HepG2 (cell line): ENCODE measurements at regions not wholly inside any gene's neighbourhood (a gene's known extent, or its start where the extent isn't known, plus 50 kb on each side); places are given as distances from the start of the nearest gene placed in this dataset.

Source experiments
- ATAC-seq: fragments of 200-7000 bp; cut with Tn5 transposase; 3 replicates; pipeline ENCODE4 v1.9.1; 2020; ENCODE audit warnings: mild to moderate bottlenecking, moderate library complexity
- BruUV-seq: library from RNA; stranded (reverse); fragments of 400-500 nt; replicated peaks from 2 replicates; lab custom pipeline; 2021; lab: Mats Ljungman, UMichigan
- CTCF ChIA-PET: fragments of 300-600 bp; formaldehyde crosslinking; extraction: SDS; loops from one replicate; lab custom pipeline; 2021; ENCODE audit warnings: low total read pairs, inconsistent platforms, low intra/inter-chr PET ratio; lab: Yijun Ruan, JAX
- POLR2A ChIA-PET: fragments of 350-600 bp; sonication (Branson Sonifier 250); formaldehyde crosslinking; loops from one replicate; lab custom pipeline; 2020; ENCODE audit warnings: antibody characterized with exemption, inconsistent platforms; lab: Yijun Ruan, JAX
- DNase-seq: peaks from one replicate; pipeline ENCODE4 v3.0.0-alpha.2; 2015; ENCODE audit warnings: low spot score
- FAIRE-seq: peaks from 3 replicates; lab custom pipeline; 2011; peaks lifted over from hg19 to GRCh38; lab: Jason Lieb, UNC
- H2AFZ ChIP-seq: one replicate; pipeline ENCODE4 v1.6.1; 2011; ENCODE audit warnings: low read length, inconsistent platforms
- H3K27ac ChIP-seq: fragments of 300-600 bp; 3 replicates; pipeline ENCODE4 v1.8.0; 2011; ENCODE audit warnings: mixed run types, mild to moderate bottlenecking, mixed read lengths, low read length, inconsistent platforms; ENCODE audit not compliant: insufficient read depth; ENCODE audit errors: extremely low read length
- H3K27me3 ChIP-seq, 2 experiments: fragments of 200-600 bp in 1 of 2; 2 replicates in 1 of 2; 3 replicates in 1 of 2; pipeline versions ENCODE4 v1.6.0 to v1.8.0; 2011; ENCODE audit warnings: low read length in 2 of 2, mild to moderate bottlenecking in 2 of 2, moderate library complexity in 2 of 2, inconsistent platforms in 1 of 2; ENCODE audit not compliant: insufficient read depth in 2 of 2, control insufficient read depth in 1 of 2
- H3K36me3 ChIP-seq, 2 experiments: fragments of 200-600 bp in 1 of 2; replicated peaks in 1 of 2; 2 replicates in 1 of 2; 3 replicates in 1 of 2; pipeline versions ENCODE4 v1.5.1 to v1.8.0; 2011; ENCODE audit warnings: low read length in 2 of 2, inconsistent platforms in 1 of 2; ENCODE audit not compliant: insufficient read depth in 2 of 2, control insufficient read depth in 1 of 2
- H3K4me1 ChIP-seq: 2 replicates; pipeline ENCODE4 v1.5.1; 2012; ENCODE audit warnings: low read length, inconsistent platforms; ENCODE audit not compliant: insufficient read depth
- H3K4me2 ChIP-seq: 2 replicates; pipeline ENCODE4 v1.6.0; 2011; ENCODE audit warnings: low read depth, low read length, inconsistent platforms
- H3K4me3 ChIP-seq, 3 experiments: fragments of 200-600 bp in 1 of 3; sonication (generic), shearing (Covaris generic) in 1 of 3; replicated peaks in 1 of 3; 2 replicates each; pipeline ENCODE4 v1.5.1; 2011 to 2016; ENCODE audit warnings: low read length in 3 of 3, inconsistent platforms in 2 of 3, low read depth in 2 of 3, mild to moderate bottlenecking in 2 of 3, control low read depth in 1 of 3, mixed read lengths in 1 of 3; ENCODE audit not compliant: insufficient read depth in 1 of 3
- H3K79me2 ChIP-seq: one replicate; pipeline ENCODE4 v1.6.1; 2011; ENCODE audit warnings: low read length, inconsistent platforms; ENCODE audit not compliant: insufficient read depth
- H3K9ac ChIP-seq: 2 replicates; pipeline ENCODE4 v1.6.0; 2011; ENCODE audit warnings: mild to moderate bottlenecking, low read depth, low read length, inconsistent platforms; ENCODE audit not compliant: insufficient read depth
- H3K9me3 ChIP-seq: 2 replicates; pipeline ENCODE4 v1.5.1; 2012; ENCODE audit warnings: mild to moderate bottlenecking, low read length
- H4K20me1 ChIP-seq: 2 replicates; pipeline ENCODE4 v1.6.0; 2011; ENCODE audit warnings: inconsistent platforms, mild to moderate bottlenecking, low read length, moderate library complexity; ENCODE audit not compliant: insufficient read depth
- HNRNPLL ChIP-seq: fragments of 200-400 bp; formaldehyde crosslinking; IDR thresholded peaks from 2 replicates; pipeline ENCODE4 v1.6.1; 2017; ENCODE audit warnings: mild to moderate bottlenecking, low read depth, low read length; ENCODE audit not compliant: poor library complexity, severe bottlenecking
- UBTF ChIP-seq: sonication (generic); formaldehyde crosslinking; IDR thresholded peaks from 2 replicates; pipeline ENCODE4 v1.4.0; 2020; ENCODE audit warnings: mild to moderate bottlenecking, missing genetic modification reagents
- ZNF703 ChIP-seq: sonication (generic); formaldehyde crosslinking; IDR thresholded peaks from 2 replicates; pipeline ENCODE4 v1.5.1; 2020; ENCODE audit warnings: missing genetic modification reagents, mild to moderate bottlenecking, moderate library complexity, borderline replicate concordance
- WGBS: methylation state at CpG from one replicate; pipeline ENCODE4 v1.1.6; 2017; ENCODE audit warnings: low lambda C conversion rate; 5-methylcytosine and 5-hydroxymethylcytosine counted together
- in situ Hi-C: cut with HindIII; loops from 2 replicates; pipeline ENCODE4 v1.10.0; 2017; ENCODE audit warnings: low pct_unique_long_range_greater_than_20kb; ENCODE audit not compliant: extremely low pct_ligation_motif_present
- intact Hi-C: fragments of 100-400 bp; cut with micrococcal nuclease; formaldehyde crosslinking; loops from one replicate; pipeline ENCODE4 v1.10.0; 2022; ENCODE audit not compliant: unreplicated experiment
- TF ChIP-seq, protein P1 (sequence below): sonication (generic); formaldehyde crosslinking; conservative IDR thresholded peaks from 2 replicates; pipeline ENCODE4 v1.8.0; 2022; ENCODE audit warnings: missing genetic modification reagents

GRCh38 chr2:95722131-95722697 is 130.4 kb downstream of the TRIM43 start:
- ATAC-seq: no peak
- ChIA-PET POLR2A (no interaction called here), CTCF (no interaction called here)
- WGBS: 18% methylated on average over 11 of the region's 11 CpGs
- Histone ChIP-seq H4K20me1 (no peaks in the 10 kb centered on the region), H3K36me3 (no peaks in the 10 kb centered on the region), H3K27ac (no peak overlapping the region), H3K4me1 (no peaks in the 10 kb centered on the region), H3K9me3 (no peaks in the 10 kb centered on the region)
- no TSS peak for BruUV-seq
- intact Hi-C loops: no loop called here
- no peak for TF ChIP-seq ZNF703 (CRISPR knock-in tag)
- TF ChIP-seq, protein P1, sequence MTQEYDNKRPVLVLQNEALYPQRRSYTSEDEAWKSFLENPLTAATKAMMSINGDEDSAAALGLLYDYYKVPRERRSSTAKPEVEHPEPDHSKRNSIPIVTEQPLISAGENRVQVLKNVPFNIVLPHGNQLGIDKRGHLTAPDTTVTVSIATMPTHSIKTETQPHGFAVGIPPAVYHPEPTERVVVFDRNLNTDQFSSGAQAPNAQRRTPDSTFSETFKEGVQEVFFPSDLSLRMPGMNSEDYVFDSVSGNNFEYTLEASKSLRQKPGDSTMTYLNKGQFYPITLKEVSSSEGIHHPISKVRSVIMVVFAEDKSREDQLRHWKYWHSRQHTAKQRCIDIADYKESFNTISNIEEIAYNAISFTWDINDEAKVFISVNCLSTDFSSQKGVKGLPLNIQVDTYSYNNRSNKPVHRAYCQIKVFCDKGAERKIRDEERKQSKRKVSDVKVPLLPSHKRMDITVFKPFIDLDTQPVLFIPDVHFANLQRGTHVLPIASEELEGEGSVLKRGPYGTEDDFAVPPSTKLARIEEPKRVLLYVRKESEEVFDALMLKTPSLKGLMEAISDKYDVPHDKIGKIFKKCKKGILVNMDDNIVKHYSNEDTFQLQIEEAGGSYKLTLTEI (CRISPR knock-in tag): no peak
- TF ChIP-seq UBTF (CRISPR knock-in tag): no peak
- no peak for TF ChIP-seq HNRNPLL
- TF ChIP-seq, all 625 proteins: peak for 0
- FAIRE-seq (no peak), DNase-seq (no peak)
- Histone ChIP-seq H2AFZ (no peak overlapping the region), H3K9ac (no peak overlapping the region), H3K4me3 (no peak overlapping the region), H3K4me2 (no peak overlapping the region), H3K27me3 (peaks cover 1 to 8% of the 10 kb centered on the region in 2 experiments; a peak in 2 of 5 replicates), H3K79me2 (no peaks in the 10 kb centered on the region)
- in situ Hi-C loops: no loop called here
